SH-SY5Y (cell line): ENCODE measurements at regions not wholly inside any gene's neighbourhood (a gene's known extent, or its start where the extent isn't known, plus 50 kb on each side); places are given as distances from the start of the nearest gene placed in this dataset.

Experiments
- GATA2 ChIP-seq: IDR thresholded peaks from 2 replicates; pipeline ENCODE4 v1.6.1; 2011; ENCODE audit warnings: mild to moderate bottlenecking, low read depth, low read length
- GATA3 ChIP-seq: IDR thresholded peaks from 2 replicates; pipeline ENCODE4 v1.6.1; 2011; ENCODE audit warnings: low read depth, mild to moderate bottlenecking, low read length, moderate library complexity

GRCh38 chr13:107289540-107289939 lies 721.6 kb upstream of the ARGLU1 start:
- no peak for TF ChIP-seq GATA3
- TF ChIP-seq GATA2, result no peak
